VCaP (cell line): ENCODE measurements at regions not wholly inside any gene's neighbourhood (a gene's known extent, or its start where the extent isn't known, plus 50 kb on each side); places are given as distances from the start of the nearest gene placed in this dataset.

Experiments used
- H3K27ac ChIP-seq: fragments of 450-650 bp; 2 replicates; pipeline ENCODE4 v1.5.1; 2017
- CTCF ChIP-seq: fragments of 450-650 bp; conservative IDR thresholded peaks from 2 replicates; pipeline ENCODE4 v1.5.1; 2017; ENCODE audit warnings: mild to moderate bottlenecking, moderate library complexity

- no peak overlapping the region for H3K27ac ChIP-seq
- TF ChIP-seq CTCF, result no peak
These were observed 354.1 kb downstream of the ANKRD30A start for GRCh38 chr10:37479469-37479868.

GRCh38 chr10:37478381-37478780 lies 353.0 kb downstream of the ANKRD30A start:
- H3K27ac ChIP-seq, result no peak overlapping the region
- no peak for TF ChIP-seq CTCF

GRCh38 chr10:37476285-37476684 lies 350.9 kb downstream of the ANKRD30A start:
- TF ChIP-seq CTCF, result no peak
- no peak overlapping the region for H3K27ac ChIP-seq

GRCh38 chr10:37474645-37475044 lies 349.2 kb downstream of the ANKRD30A start:
- no peak overlapping the region for H3K27ac ChIP-seq
- no peak for TF ChIP-seq CTCF

GRCh38 chr10:37473906-37474305 lies 348.5 kb downstream of the ANKRD30A start:
- no peak for TF ChIP-seq CTCF

GRCh38 chr10:37467246-37467645 lies 341.8 kb downstream of the ANKRD30A start:
- TF ChIP-seq CTCF, result no peak
- H3K27ac ChIP-seq, result no peak overlapping the region

More at GRCh38 chr10:37473906-37474305, 348.5 kb downstream of the ANKRD30A start:
- H3K27ac ChIP-seq, result no peak overlapping the region

GRCh38 chr10:37456456-37456855 lies 331.1 kb downstream of the ANKRD30A start:
- TF ChIP-seq CTCF, result no peak
- no peak overlapping the region for H3K27ac ChIP-seq

GRCh38 chr10:37448161-37448560 lies 322.8 kb downstream of the ANKRD30A start:
- no peak overlapping the region for H3K27ac ChIP-seq
- TF ChIP-seq CTCF, result no peak
